ENCODE measurements at regions not wholly inside any gene's neighbourhood (a gene's known extent, or its start where the extent isn't known, plus 50 kb on each side); places are given as distances from the start of the nearest gene placed in this dataset.

DNA sequence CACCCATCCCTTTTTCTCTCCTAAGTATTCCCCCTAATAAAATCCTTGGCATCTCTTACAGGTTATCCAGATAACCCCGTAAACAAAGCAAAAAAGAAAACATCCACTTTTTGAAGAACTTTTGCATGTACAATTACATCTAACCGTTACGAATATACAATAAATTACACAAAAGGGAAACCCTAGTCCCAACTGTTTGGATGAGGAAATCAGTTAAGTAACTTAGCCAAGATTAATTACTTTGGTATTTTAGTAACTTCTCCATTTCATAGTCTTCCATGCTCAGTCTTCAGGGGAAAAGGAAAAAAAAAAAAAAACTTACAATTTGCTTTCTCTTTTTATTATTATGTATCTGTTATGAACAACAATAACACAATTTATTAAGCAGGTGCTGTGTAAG lies 212.9 kb downstream of the ACTL7B start:
- peak in 2 of 4 experiments; percentile 57 to 63 for DNase-seq

DNA sequence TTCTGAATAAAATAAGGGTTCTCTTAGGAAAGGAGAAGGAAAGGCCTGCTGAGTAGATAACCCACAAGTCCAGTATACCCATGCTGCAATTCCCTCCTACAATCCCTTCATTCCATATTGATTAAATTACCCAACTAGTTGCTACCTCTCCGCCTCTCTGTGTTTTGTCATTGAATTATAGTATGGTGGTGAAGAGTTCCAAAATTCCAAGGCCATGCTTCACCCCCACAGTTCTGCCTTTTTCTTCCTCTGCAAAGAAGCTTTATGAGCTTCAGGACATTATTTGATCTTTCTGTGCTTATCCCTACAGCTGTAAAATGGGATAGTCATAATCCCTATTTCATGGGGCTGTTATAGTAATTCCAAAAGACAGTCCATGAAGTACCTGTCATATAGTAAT lies 215.6 kb downstream of the ACTL7B start:
- DNase-seq = no peak

DNA sequence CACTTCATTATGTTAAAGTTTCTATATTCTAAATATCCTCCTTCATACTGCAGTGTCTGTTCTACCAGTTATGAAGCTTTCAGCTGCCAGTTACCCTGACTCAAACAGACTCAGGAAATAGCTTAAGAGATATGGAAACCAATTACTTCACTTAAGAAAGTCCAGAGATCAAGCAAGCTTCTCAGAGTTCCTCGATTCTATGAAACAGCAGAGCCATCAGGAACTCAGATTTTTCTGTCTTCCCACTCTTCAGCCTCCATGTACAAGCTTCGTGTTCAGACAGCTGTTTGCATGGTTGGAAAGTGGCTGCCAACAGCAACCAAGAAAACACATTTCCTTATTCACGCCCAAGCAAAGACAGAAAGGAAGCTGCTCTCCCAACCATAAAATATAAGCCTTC lies 216.1 kb downstream of the ACTL7B start:
- peak; percentile 55 to 80 (median 69) for DNase-seq

DNA sequence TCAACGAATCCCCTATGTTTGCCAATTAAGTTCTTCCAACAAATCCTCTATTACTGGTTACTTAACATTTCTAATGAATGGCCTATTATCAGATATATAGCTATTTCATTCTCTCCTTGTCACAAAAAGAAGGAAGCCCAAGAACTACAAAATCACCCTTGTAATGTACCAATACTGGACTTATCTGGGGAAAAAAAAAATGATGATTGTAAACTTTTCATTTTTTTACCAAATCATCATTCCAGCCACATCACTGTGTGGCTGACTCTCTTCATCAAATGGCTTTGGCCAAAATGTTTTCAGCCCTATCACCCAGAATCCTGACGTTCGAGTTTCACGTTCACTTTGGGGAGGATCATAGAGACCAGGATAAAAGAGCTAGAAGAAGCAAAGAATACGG lies 216.7 kb downstream of the ACTL7B start:
- no peak for DNase-seq

DNA sequence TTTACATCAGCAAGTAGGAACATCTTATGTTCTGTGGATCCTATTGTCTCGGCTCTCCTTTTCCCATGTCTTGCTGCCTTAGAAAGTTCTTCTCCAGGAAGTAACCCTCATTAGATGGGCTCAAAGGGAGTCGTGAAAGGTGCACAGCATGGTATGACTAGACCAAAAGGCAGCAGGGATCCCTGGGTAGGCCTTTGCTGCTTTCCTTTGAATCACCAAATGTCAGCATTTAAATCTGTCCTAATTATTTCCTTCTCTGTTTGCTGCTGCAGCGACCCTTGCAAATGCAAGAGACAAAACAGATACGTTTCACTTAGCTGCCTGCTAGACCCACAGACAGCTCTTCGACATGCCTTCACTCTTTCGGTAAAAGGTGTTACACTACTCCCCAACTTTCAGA lies 218.4 kb downstream of the ACTL7B start:
- DNase-seq = no peak

- DNase-seq = peak in 1 of 4 experiments; percentile 33
Measured at GRCh38 chr9:108636013-108636412, 219.8 kb downstream of the ACTL7B start.

DNA sequence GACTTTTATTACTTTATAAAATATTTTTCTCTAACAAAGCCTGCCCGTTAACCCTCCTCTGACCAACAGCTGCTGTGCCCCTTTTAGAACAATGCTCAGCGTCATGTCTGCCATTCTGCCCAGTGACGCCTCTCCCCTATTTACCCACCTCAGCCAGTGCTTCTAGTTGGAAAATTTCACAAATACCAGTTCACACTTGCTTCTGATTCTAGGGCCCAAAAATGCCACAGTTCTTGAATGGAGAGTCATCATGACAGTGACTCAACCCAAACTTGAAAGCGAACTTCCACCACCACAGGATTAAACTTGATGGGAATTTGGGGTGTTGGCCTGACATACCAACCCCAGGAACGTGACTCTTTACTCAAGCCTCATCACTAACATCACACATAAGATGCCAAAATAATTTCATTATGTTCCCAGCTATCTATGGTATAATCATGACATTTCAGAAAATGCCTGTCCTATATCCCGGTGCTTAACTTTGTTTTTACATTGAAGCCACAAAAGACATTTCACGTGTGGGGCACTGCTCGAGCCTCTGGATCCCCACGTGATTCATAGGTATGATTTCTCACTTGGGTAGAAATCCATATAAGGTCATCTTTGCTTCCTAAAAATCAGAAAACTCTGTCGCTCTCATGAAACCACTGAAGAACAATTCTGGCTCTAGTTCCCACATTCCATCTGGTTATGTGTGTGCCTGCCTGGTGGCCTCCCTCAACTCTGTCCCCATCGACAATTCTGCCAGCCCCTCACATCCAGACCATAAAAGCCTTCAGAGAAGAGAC lies 220.9 kb downstream of the ACTL7B start:
- DNase-seq = no peak

DNA sequence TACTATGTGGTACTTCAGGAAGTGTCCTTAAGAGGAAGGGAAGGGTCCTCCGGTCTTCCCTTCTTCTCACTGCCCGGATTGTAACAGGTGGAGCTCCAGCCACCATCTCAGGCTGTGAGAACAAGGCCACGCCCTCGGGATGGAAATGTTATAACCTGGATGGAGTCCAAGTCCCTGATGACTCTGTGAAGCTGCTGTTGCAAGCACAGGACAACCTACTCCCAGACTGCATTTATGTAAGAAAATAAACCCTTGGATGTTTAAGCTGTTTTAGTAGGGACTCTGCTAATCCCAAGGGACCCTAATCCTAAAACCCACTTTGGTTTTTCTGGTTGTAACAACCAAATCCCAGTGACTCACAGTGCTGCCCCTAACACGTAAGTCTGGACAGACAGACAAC lies 221.6 kb downstream of the ACTL7B start:
- peak in 1 of 4 experiments; percentile 16 for DNase-seq

- peak; percentile 26 to 58 (median 58) for DNase-seq
Measured at GRCh38 chr9:108631496-108632285, 224.1 kb downstream of the ACTL7B start.

- DNase-seq = no peak
Measured at GRCh38 chr9:108628316-108628715, 227.5 kb downstream of the ACTL7B start.

DNA sequence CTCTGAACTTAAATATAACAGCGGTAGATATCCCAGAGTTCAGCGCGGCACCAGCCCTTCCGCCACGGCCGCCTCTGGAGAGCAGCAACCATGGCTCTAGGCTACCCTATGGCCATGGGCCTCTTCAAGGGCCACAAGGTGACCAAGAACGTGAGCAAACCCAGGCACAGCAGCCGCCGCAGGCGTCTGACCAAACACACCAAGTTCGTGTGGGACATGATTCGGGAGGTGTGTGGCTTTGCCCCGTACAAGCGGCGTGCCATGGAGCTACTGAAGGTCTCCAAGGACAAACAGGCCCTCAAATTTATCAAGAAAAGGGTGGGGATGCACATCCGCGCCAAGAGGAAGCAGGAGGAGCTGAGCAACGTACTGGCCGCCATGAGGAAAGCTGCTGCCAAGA lies 229.0 kb downstream of the ACTL7B start:
- no peak for DNase-seq

DNA sequence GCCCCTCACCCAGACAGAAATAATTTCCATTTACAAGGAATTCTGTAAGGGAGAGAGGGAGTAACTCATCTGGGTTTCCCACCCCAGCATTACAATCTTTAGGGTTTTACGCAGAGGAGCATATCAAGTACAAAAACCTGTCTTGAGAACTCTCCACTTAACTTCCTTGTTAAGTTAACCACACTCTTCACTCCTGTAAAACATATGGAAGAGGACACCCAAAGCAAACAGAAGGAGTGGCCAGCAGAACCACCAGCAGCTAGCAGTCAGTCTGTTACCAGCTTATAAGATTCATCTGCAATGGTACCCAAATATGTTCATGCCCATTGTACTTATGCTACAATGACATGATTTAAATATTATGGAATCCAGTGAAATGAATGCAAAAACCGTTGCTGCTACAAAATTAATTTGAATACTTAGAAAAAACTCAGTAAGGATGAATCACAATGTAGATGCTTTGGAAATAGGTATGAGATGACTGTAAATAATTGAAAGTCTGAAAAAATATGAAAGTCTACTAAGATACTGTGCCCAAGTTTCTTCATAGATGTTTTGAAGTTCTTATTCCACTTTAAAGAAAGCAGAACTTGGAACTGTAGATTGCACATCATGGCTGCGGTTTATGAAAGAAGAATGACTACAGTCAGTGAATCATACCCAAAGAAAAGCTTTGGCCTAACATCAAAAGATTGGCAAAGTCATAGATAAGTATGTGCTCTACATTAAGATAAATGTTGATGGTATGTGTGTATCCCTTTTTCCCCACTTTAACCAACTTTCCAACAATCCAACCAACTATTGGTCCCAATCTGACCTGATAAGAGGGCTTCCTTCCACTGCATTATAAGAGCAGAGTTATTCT lies 233.6 kb downstream of the ACTL7B start:
- DNase-seq = peak; percentile 60 to 89 (median 79)

GRCh38 chr9:108620767-108621166 lies 235.0 kb downstream of the ACTL7B start:
- peak in 1 of 4 experiments; percentile 29 for DNase-seq

DNA sequence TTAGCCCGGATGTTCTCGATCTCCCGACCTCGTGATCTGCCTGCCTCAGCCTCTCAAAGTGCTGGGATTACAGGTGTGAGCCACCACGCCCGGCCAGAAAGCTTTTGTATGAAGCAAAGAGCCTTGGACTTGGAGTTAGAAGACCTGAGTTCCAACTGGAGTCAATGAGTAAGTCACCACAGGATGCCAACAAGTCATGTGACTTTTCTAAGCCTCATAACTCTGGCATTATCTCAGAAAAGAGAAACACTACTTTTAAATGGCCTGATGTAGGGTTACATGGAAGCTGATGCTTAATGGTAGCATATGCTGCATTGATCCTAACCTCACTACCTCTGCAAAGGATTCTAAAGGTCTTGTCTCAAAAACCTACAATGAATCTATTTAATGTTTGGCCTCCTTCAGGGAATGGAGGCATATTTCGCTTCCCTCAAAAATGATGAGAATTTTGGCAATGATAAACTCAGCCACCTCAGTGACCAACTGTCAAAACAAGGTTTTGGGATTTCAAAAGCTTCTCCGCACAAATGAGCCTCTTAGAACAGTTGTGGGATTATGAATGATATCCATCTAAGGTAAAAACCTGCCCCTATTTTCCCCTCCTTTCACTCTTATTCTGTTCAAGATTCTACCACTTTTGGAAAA lies 236.8 kb downstream of the ACTL7B start:
- no peak for DNase-seq

- no peak for DNase-seq
Measured at GRCh38 chr9:108617676-108618075, 238.1 kb downstream of the ACTL7B start.

- peak in 2 of 4 experiments; percentile 16 to 30 for DNase-seq
Measured at GRCh38 chr9:108615152-108615551, 240.6 kb downstream of the ACTL7B start.

DNA sequence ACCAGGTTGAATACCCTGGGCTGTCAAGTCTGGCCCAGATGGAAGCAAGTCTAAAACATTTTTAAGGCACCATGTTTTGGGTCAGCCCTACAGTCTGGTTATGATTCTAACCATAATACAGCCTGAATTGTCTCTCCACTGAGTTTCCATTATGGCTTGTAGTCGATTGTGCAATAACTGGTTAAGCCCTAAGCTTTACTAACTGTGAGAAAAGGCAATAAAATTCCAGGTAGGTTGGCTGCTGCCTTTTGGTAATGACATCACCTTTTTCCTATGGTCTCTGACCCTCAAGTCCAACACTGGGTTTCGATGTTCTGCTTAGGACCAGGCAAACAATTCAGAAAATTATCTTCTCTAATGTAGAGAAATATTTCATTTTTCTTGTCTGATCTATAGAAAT lies 243.3 kb downstream of the ACTL7B start:
- no peak for DNase-seq

- no peak for DNase-seq
Measured at GRCh38 chr9:108609897-108610253, 245.9 kb downstream of the ACTL7B start.

DNA sequence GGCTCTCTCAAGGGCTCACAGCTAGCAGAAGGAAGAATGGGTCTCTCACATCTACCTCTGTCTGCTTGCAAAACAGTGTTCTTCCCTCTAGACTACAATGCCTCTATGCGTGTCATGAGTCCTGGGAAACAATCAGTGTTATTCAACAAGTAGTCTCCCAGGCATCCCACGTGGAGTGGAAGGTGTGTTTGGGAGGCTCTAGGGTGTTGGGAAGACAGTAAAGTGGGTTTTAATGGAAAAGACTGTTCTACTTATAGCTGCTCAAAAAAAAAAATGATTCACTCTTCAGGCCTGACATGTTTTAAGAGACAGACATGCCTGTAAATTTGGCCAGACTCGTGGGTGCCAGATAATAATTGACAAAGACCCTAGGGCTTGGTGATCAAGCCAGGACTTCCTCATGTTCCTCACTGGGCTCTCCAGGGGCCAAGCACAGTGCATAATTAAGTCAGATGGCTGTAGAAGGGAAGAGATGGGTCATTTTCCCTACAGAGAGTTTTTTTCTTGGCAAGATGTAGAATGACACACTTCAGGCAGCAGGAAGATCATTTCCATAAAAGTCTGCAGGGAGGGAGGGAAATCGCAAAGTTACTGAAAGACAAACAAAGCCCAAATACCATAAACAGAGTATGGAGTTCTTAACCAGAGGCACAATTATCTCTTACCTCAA lies 246.4 kb downstream of the ACTL7B start:
- DNase-seq = no peak

GRCh38 chr9:108607607-108608006 lies 248.2 kb downstream of the ACTL7B start:
- no peak for DNase-seq

GRCh38 chr9:108606401-108606800 lies 249.4 kb downstream of the ACTL7B start:
- no peak for DNase-seq

DNA sequence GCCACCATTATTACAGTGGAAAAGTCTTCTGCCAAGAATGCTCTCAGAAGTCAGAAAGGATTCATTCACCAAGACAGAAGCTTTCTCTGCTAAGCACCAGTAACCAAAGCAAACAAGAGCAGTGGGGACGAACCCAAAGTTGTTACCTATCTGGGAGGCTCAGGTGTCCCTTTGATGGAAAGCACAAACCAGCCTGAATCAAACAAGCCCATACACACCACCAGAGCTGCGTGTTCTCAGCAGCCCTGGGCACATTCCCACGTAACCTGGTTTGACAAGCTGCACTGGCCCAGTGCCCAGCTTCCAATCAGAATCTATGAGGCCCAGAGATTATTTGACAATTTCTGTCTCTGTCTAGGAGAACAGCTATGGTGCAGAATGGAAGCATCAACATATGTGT lies 252.6 kb downstream of the ACTL7B start:
- DNase-seq = no peak
